GM18498 (cell line): ENCODE measurements at regions not wholly inside any gene's neighbourhood (a gene's known extent, or its start where the extent isn't known, plus 50 kb on each side); places are given as distances from the start of the nearest gene placed in this dataset.

Source experiments
- ATAC-seq: cut with Tn5 transposase; IDR thresholded peaks from one replicate; pipeline ENCODE4 v1.9.1; 2021; ENCODE audit warnings: mild to moderate bottlenecking, moderate library complexity; ENCODE audit not compliant: unreplicated experiment

DNA sequence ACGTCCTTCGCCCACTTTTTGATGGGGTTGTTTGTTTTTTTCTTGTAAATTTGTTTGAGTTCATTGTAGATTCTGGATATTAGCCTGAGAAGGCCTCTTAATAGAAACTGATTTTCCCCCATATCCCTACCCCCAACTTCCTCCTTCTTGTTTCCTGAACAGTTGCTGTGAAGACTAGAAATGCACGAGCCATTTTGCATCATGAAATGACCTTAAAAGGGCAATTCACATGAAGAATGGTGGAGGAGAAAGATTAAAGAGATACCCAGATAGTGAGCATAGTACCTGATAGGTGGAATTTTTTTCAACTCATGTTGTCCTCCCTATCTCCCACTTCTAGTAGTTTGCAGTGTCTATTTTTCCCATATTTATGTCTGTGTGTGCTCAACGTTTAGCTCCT lies 55.2 kb upstream of the KCNH8 start:
- no peak for ATAC-seq

DNA sequence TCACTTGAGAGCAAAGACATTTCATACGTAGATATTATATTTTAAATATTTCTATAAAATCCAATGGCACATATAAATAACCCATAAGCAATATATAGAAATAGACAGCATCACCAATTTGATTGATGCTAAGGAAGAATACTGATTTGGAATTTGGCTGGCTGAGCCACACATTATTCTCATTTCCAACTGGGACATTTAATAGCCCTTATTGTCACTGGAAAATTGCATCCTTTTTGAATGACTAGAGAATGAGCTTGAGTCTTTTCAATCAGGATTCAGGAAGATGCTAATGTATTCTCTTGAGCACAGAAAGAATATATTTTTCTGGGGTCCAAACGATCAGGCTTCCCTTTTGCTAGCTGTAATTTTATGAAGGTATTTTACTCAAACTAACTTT lies 70.9 kb upstream of the KCNH8 start:
- ATAC-seq = no peak

DNA sequence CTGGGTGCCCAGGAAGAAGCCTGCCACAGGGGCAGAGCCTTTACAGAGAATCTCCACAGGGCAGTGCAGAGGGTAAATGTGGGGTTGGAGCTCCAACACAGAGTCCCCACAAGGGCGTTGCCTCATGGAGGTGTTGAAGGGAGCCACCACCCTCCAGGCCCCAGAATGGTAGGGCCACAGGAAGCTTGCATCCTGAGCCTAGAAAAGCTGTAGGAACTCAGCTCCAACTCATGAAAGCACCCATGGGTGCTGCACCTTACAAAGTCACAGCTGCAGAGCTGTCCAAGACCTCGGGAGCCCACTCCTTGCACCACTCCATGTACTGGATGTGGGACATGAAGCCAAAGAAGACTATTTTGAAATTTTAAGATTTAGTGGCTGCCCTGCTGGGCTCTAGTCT lies 73.3 kb upstream of the KCNH8 start:
- no peak for ATAC-seq

DNA sequence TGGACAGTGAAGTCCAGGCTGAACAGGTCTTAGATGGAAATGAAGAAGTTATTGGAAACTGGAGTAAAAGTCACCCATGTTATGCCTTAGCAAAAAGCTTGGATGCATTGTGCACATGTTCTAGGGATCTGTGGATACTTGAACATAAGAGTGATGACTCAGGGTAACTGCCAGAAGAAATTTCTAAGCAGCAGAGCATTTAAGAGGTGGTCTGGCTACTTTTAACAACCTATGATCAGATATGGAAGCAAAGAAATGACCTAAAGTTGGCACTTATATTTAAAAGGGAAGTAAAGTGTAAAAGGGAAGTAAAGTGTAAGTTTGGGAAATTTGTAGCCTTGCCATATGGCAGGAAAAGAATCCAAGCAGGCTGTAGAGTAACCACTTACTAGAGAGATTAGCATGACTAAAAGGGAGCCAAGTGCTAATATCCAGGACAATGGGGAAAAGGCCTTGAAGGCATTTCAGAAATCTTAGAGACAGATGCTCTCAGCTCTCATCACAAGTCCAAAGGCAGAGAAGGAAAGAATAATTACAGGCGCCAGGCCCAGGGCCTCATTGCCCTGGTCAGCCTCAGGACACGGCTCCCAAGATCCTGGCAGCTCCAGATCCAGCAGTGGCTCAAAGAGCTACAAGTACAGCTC lies 73.9 kb upstream of the KCNH8 start:
- ATAC-seq = no peak

DNA sequence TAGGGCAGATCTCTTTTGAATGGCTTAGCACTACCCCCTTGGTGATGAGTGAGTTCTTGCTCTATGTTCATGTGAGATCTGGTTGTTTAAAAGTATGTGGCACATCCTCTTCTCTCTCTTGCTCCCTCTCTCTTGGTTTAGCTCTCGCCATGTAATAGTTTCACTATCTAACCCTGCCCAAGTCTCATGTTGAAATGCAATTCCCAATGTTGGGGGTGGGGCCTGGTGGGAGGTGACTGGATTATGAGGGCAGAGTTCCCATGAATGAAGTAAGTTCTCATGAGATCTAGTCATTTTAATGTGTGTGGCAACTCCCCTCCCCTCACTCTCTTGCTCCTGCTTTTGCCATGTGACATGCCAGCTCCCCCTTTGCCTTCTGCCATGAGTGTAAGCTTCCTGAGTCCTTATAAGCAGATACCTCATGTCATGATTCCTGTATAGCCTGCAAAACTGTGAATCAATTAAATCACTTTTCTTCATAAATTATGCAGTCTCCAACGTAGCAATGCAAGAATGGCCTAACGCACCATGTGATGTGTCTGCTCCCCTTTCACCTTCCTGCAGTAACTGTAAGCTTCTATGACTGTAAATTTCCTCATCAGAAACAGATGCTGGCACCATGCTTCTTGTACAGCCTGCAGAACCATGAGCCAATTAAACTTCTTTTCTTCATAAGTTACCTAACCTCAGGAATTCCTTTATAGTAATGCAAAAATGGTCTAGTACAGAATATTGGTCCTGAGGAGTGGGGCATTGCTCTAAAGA lies 74.8 kb upstream of the KCNH8 start:
- ATAC-seq = no peak

DNA sequence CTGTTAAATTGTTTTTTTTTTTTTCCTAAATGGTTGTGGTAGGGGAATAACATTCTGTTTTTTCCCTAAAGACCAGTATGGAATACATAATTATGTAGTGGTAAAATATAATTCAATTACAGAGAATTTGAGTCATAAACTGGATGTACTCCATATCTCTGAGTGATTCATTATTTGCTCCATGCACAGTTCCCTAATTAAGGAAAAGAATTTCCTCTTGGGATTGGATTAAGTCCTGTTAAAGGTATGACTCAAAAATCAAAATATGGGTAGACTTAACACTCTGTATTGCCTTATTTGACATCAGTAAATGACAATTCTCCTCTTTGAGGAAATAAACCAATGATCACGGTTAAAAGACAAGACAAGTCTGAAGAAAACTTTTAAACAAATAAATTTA lies 78.0 kb upstream of the KCNH8 start:
- no peak for ATAC-seq

DNA sequence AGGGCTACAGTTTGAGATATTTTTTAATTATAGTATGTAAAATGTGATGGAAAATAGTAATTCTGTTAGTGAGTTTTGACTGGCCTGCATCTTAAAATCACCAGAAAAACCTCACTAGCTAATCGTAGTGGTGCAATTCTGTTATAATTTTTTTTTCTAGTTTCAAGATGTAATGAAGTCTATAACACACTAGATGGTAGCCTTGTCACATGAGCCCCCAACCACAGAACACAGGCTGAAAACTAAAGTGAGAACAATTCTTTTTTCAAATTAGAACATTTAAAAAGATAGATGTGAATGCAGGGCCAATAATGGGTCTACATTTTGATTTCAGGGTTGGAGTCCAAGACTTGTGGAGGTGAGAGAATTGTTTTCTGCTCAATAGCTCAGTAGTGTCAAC lies 83.3 kb upstream of the KCNH8 start:
- ATAC-seq = no peak

DNA sequence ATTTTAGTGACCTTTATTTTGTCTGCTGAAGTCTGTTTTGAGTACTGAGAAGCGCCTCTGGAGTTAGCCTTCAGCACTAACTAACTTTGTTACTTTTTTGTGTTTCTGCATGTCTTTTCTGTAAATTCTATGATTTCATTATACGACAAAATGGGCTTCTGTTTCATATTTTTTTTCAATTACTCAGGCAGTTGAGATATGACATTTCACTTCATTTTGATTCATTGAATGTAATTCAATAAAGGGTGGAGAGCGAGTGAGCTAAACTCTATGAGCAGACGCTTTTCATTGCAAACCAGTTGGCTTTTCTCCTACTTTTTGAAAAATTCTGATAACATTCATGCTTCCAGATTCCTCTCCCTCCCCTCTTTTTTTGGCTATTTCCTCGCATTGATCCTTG lies 84.4 kb upstream of the KCNH8 start:
- no peak for ATAC-seq

DNA sequence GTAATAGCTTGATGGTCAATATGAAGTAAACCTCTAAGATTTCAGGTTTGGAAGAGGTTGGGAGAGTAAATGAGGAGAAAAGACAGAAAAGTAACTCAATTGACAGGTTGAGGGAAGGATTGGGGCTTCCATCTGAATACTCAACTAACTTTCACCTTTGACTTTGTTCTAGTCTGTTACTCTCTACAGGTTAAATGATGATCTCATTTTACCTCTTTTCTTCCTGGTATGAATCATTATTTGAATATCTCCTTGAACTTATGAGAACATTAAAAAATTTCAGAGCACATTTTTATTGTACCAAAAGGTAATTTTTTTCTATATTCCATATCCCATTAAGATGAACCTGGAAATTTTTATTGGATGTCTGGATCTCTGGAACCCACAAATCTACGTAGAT lies 87.9 kb upstream of the KCNH8 start:
- ATAC-seq = no peak

DNA sequence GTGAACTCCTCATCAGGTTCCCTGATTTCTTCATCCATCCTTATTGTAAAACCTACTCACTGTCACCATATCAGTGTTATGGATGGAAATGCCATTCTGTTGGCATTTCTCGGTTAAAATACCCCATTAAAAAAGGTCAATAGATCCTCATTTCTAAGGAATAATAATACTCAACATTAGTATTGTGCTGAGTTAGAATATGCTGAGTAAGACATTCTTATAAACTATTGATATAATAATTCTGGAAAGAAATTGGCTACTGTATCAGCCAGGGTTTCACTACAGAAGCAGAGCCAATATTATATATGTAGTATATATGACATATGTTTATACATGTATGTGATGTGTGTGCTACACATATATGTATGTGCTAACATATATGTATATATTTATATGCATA lies 95.4 kb upstream of the KCNH8 start:
- no peak for ATAC-seq

DNA sequence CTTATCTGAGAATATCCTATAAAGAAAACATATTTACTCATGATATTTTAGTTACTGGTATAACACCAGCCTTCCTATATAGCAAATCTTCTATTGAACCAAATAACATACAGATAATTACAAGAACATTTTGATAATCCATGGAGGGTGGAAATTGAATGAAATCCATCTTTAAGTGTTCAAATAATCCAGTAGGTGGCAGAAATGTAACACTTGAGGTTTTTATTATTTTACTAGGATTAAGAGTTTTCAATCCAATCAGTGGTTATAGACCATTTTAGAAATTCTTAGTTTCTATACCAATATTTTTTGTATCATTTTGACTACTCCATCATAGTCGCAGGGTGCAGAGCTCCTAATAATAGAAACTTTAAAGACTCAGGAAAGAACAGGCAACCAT lies 101.9 kb upstream of the KCNH8 start:
- no peak for ATAC-seq

DNA sequence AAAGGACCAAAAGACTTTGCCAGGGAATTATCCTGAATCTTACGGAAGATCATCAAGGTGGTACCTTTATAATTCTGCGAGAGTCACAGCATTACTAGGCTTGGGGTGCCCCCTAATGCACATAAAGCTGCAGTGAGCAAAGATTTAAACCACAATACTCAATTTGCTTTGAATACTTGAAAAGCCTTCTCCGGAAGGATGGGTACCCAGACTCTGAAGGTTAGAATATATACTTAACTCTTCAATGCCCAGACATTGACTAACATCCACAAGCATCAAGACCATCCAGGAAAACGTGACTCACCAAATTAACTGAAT lies 117.8 kb upstream of the KCNH8 start:
- no peak for ATAC-seq

DNA sequence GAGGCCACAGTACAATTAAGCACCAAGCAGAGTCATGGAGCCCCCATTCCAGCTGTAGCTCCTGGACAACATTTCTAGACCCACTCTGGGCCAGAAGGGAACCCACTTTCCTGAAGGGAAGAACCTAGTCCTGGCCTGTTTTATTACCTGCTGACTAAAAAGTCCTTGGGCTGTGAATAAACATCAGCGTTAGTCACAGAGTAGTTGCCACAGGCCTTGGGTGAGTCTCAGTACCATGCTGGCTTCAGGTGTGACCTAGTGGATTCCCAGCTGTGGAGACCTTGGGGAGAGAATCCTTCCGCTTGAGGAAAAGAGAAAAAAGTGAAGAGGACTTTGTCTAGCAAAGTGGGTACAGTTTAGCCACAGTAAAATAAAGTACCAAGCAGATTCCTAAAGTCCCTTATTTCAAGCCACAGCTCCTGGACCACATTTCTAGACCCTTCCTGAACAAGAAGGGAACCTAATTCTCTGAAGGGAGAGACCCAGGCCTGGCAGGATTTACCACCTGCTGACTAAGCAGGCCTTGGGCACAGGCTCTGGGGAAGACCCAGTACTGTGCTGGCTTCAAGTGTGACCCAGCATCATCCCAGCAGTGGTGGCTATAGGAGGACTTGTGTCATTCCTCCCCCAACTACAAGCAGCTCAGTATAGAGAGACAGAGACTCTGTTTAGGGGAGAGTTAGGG lies 118.3 kb upstream of the KCNH8 start:
- no peak for ATAC-seq

DNA sequence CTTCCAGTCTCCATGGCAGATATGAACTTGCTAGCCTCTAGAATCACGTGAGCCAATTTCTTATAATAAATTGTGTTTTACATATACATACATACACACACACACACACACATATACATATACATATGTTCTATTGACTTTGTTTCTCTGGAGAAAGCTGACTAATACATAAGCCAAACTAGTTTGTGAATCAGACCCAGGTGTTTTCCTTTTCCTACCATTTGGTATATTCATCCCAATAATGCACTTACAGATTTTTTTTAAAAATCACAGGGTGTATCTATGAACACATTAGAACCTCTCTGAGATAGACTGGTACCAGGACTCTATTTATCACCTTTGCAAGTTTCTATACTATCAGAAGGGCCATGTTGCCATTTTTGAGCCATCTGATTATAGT lies 122.9 kb upstream of the KCNH8 start:
- no peak for ATAC-seq

DNA sequence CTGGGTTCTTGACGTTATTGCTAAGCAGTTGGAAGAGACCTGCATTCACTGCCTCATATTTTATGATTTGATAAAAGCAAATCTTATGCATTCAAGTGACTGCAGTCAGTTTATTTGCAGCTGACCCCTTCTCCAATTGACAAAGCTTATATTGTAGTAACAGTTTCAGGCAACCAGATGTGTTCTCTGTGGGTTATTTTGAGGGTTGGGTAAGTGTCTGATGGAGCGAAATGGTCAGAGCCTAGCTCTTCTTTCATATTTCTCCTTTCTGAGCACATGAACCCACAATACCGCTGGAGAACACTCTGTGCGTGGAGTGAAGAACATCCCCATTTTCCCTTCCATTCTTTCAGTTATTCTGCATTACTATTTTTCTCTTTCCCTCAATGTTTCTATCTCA lies 125.8 kb upstream of the KCNH8 start:
- no peak for ATAC-seq

DNA sequence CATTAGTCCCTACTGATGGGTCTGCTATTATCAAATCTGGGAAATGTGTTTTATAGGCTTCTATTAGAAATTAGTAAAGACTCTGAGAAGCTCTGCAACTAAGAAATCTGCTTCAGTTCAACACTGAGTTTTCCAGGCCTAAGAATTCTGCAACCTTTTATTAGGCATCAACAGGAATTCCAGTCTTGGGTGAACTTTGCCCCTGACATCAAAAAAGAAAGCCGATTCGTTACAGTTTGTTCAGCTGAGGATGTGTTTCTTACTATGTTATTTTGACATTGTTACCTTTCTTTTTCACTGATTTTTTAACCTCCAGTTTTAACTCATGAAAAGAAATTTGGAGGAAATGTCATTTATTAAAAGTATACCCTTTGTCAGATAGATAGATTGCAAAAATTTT lies 131.5 kb upstream of the KCNH8 start:
- no peak for ATAC-seq

DNA sequence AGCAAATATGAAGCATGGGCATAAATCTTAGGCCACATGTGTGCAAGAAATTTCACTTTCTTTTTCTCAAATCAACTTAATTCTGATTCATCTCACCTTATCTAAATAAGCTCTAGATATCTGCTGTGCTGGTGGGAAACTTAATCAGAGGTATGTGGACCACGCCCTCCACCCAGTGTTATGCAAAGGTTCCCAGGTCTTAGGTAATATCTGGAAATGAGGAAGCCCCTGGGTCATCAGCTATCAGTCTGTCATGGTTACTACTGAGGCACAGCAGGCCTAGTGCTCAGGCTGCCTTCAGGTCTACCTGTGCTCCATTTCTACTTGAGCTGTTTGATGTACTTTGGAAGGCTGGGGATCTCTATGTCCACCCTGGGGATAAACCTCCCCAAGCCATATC lies 134.4 kb upstream of the KCNH8 start:
- no peak for ATAC-seq

DNA sequence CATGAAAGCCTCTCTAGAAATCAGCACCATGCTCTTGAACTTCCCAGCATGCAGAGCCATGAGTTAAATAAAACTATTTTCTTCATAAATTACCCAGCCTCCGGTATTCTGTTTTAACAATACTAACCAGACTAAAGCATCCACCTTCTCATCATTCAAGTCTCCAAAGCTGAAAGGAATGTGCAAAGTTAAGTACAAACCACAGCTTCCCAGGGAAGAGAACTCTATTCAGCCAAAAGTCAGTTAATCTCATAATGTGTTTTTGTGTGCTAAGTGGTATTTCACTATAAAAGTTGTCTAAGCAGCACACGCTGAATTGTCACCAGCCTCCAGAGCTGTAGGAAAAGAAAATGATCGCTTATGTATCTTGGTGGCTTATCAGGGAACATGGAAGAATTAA lies 135.5 kb upstream of the KCNH8 start:
- no peak for ATAC-seq

DNA sequence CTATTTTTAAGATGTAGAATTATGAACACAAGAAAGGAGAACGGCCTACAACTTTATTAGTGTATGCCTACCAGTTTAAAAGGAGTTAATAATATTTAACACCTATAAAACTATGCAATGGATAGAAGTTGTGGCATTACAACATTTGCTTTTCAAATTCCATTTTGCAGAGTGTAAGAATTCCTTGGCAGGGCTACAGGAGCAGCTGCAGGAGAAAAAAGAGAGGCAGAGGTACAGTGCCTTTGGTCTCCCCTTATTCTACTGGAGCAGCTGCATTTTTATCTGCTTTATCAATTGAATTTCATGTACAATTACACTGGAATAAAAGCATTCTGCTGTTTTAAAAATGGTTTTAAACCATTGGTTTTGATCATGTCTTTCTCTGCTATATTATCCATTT lies 145.7 kb upstream of the KCNH8 start:
- ATAC-seq = no peak

DNA sequence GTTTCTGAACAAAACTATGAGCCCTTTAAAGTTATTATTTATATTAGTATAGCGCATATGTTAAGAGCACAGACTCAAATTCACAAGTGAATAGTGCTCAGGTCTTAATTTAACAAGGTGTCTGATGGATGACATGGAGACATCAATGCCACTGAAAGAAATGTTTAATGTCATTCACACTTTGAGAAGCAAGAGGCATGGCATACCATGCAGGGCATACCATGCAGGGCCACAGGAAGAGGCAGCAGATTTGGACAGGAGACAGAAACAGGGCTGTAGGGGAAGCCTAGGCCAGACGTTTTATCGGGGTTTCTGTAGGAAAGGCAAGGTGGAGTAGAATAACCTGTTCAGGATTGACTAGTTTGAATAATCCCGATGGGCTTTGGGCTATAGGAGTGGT lies 150.2 kb upstream of the KCNH8 start:
- no peak for ATAC-seq

DNA sequence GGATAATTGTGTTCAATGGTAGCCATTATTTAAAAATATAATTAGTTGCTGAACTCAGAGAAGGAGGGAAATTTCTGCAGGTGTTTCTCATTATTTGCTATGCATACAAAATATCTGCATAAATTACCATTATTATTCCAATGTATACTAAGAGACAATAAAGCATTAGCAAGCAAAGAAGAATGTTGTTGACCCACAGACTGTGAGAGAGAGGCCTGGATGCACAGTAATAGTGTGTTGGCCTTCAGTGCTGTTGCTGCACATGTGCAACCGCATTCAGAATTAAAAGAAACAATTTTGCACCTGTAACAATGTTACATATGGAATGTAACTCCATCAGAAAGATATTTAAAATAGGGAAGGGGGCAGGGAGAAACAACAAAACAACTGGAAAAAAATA lies 155.6 kb upstream of the KCNH8 start:
- no peak for ATAC-seq

DNA sequence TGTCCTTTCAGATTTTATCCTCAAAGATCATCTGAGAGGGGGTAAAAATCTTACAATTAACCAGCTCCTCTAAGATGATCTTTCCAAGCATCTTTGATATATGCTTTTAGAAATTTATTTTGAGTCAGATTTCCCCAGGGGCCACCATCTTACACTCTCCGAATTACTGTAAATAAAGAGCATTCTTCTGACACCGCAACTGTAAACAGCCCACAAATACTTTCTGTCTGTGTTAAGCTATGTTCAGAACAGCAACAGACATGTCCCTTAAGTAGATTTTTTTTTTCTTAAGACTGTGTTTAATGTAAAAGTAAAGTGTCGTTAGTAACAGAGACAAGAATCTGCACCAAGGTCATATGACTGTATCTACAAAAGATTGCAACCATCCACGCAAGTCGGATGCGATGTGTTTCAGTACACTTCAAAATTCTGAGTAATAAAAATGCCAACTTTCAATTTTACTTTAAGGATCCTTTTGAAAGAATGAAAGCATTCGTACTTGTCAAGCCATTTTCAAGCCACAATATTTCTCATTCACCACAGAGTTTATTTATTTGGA lies 159.0 kb upstream of the KCNH8 start:
- ATAC-seq = no peak
